ENCODE measurements at regions not wholly inside any gene's neighbourhood (a gene's known extent, or its start where the extent isn't known, plus 50 kb on each side); places are given as distances from the start of the nearest gene placed in this dataset.

DNA sequence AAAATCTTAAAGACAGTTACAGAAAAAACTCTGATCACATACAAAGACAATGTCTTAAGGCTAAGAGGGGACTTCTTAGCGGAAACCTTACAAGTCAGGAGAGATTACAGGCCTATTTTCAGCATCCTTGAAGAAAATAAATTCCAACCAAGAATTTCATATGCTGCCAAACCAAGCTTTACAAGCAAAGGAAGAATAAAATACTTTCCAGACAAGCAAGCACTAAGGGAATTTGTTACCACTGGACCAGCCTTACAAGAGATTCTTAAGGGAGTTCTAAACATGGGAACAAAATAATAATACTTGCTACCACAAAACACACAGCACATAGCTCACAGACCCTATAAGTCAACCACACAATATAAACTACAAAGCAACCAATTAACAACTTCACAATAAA is 255.8 kb upstream of the ZFP42 start:
- TF ChIP-seq TCF12 (IDR thresholded peaks at IDR 0.05; ENCODE audit: low read depth) (no peak), FOXM1 (IDR thresholded peaks at IDR 0.05; ENCODE audit: borderline replicate concordance, low read depth) (no peak), RAD21 (IDR thresholded peaks at IDR 0.05; ENCODE audit: low read depth) (no peak), NFIC (IDR thresholded peaks at IDR 0.05) (no peak), ZBTB7A (IDR thresholded peaks at IDR 0.05; ENCODE audit: low read depth) (no peak), CEBPB (IDR thresholded peaks at IDR 0.05) (no peak), TAF1 (IDR thresholded peaks at IDR 0.05; ENCODE audit: low read depth) (no peak), CREB1 (IDR thresholded peaks at IDR 0.05; ENCODE audit: low read depth) (no peak), EGR1 (IDR thresholded peaks at IDR 0.05) (no peak)
- TF ChIP-seq, protein P1, sequence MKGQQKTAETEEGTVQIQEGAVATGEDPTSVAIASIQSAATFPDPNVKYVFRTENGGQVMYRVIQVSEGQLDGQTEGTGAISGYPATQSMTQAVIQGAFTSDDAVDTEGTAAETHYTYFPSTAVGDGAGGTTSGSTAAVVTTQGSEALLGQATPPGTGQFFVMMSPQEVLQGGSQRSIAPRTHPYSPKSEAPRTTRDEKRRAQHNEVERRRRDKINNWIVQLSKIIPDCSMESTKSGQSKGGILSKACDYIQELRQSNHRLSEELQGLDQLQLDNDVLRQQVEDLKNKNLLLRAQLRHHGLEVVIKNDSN (IDR thresholded peaks at IDR 0.05) = no peak
- TF ChIP-seq, protein P2, sequence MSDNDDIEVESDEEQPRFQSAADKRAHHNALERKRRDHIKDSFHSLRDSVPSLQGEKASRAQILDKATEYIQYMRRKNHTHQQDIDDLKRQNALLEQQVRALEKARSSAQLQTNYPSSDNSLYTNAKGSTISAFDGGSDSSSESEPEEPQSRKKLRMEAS (IDR thresholded peaks at IDR 0.05) = no peak
- TF ChIP-seq, protein P3, sequence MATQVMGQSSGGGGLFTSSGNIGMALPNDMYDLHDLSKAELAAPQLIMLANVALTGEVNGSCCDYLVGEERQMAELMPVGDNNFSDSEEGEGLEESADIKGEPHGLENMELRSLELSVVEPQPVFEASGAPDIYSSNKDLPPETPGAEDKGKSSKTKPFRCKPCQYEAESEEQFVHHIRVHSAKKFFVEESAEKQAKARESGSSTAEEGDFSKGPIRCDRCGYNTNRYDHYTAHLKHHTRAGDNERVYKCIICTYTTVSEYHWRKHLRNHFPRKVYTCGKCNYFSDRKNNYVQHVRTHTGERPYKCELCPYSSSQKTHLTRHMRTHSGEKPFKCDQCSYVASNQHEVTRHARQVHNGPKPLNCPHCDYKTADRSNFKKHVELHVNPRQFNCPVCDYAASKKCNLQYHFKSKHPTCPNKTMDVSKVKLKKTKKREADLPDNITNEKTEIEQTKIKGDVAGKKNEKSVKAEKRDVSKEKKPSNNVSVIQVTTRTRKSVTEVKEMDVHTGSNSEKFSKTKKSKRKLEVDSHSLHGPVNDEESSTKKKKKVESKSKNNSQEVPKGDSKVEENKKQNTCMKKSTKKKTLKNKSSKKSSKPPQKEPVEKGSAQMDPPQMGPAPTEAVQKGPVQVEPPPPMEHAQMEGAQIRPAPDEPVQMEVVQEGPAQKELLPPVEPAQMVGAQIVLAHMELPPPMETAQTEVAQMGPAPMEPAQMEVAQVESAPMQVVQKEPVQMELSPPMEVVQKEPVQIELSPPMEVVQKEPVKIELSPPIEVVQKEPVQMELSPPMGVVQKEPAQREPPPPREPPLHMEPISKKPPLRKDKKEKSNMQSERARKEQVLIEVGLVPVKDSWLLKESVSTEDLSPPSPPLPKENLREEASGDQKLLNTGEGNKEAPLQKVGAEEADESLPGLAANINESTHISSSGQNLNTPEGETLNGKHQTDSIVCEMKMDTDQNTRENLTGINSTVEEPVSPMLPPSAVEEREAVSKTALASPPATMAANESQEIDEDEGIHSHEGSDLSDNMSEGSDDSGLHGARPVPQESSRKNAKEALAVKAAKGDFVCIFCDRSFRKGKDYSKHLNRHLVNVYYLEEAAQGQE (IDR thresholded peaks at IDR 0.05; ENCODE audit: low read depth) = no peak

All from Ishikawa (cell line).